ENCODE measurements at regions not wholly inside any gene's neighbourhood (a gene's known extent, or its start where the extent isn't known, plus 50 kb on each side); places are given as distances from the start of the nearest gene placed in this dataset.
A peak's percentile ranks its signal among the peaks of the same experiment; 100 is the strongest.

GRCh38 chr14:86714153-86714552 lies 1184.2 kb downstream of the FLRT2 start:
- peaks cover 11% of the 10 kb centered on the region for H3K4me1 Mint-ChIP-seq
- no peaks in the 10 kb centered on the region for H3K27me3 Mint-ChIP-seq (ENCODE audit: insufficient read depth, low read depth)
- H3K4me2 ChIP-seq = no peak overlapping the region
- H3K36me3 Mint-ChIP-seq = no peaks in the 10 kb centered on the region
- peaks cover 3% of the 10 kb centered on the region for H3K4me1 ChIP-seq
- H3K27ac Mint-ChIP-seq = no peak overlapping the region
- no peak overlapping the region for H3K27ac ChIP-seq
- no peak for TF ChIP-seq EZH2 (IDR thresholded peaks at IDR 0.05)
- no peak for TF ChIP-seq CTCF (IDR thresholded peaks at IDR 0.05)
- TF ChIP-seq EZH2phosphoT487 (IDR thresholded peaks at IDR 0.05) = no peak
- H2AFZ ChIP-seq (replicated peaks) = no peak overlapping the region
- DNase-seq (ENCODE audit: low spot score) = no peak
- no peaks in the 10 kb centered on the region for H3K79me2 ChIP-seq (ENCODE audit: low read depth)
- H3K36me3 ChIP-seq = no peaks in the 10 kb centered on the region
- H3K4me3 Mint-ChIP-seq = no peak overlapping the region
- H3K27me3 ChIP-seq = no peaks in the 10 kb centered on the region
- no peaks in the 10 kb centered on the region for H3K9me3 Mint-ChIP-seq
- no peaks in the 10 kb centered on the region for H4K20me1 ChIP-seq (ENCODE audit: low read depth)
- no peaks in the 10 kb centered on the region for H3K9me3 ChIP-seq (ENCODE audit: low read depth)
- H3K9ac ChIP-seq = no peak overlapping the region
- H3K4me3 ChIP-seq = no peak overlapping the region
- H3F3A ChIP-seq (ENCODE audit: low read depth) = no peaks in the 10 kb centered on the region

GRCh38 chr14:86712727-86713126 lies 1182.8 kb downstream of the FLRT2 start:
- Mint-ChIP-seq H3K4me3 (no peak overlapping the region), H3K9me3 (no peaks in the 10 kb centered on the region), H3K36me3 (no peaks in the 10 kb centered on the region), H3K4me1 (peaks cover 11% of the 10 kb centered on the region), H3K27ac (no peak overlapping the region), H3K27me3 (ENCODE audit: insufficient read depth, low read depth) (no peaks in the 10 kb centered on the region)
- no peaks in the 10 kb centered on the region for H3K9me3 ChIP-seq (ENCODE audit: low read depth)
- TF ChIP-seq CTCF (IDR thresholded peaks at IDR 0.05) (no peak), EZH2 (IDR thresholded peaks at IDR 0.05) (no peak), EZH2phosphoT487 (IDR thresholded peaks at IDR 0.05) (no peak)
- H3K9ac ChIP-seq = no peak overlapping the region
- no peaks in the 10 kb centered on the region for H3K79me2 ChIP-seq (ENCODE audit: low read depth)
- no peaks in the 10 kb centered on the region for H3K27me3 ChIP-seq
- peak overlapping the region; percentile 19 for H2AFZ ChIP-seq (replicated peaks)
- no peaks in the 10 kb centered on the region for H4K20me1 ChIP-seq (ENCODE audit: low read depth)
- peaks cover 3% of the 10 kb centered on the region for H3K4me1 ChIP-seq
- no peak overlapping the region for H3K27ac ChIP-seq
- DNase-seq (ENCODE audit: low spot score) = peak; percentile 32
- H3F3A ChIP-seq (ENCODE audit: low read depth) = no peaks in the 10 kb centered on the region
- no peak overlapping the region for H3K4me2 ChIP-seq
- no peak overlapping the region for H3K4me3 ChIP-seq
- H3K36me3 ChIP-seq = no peaks in the 10 kb centered on the region

GRCh38 chr14:86712176-86712575 lies 1182.2 kb downstream of the FLRT2 start:
- H3K79me2 ChIP-seq (ENCODE audit: low read depth) = no peaks in the 10 kb centered on the region
- no peaks in the 10 kb centered on the region for H3K36me3 Mint-ChIP-seq

More at GRCh38 chr14:86712176-86712575, 1182.2 kb downstream of the FLRT2 start:
- Mint-ChIP-seq H3K27me3 (ENCODE audit: insufficient read depth, low read depth) (no peaks in the 10 kb centered on the region), H3K4me1 (peaks cover 11% of the 10 kb centered on the region), H3K27ac (no peak overlapping the region), H3K9me3 (no peaks in the 10 kb centered on the region), H3K4me3 (no peak overlapping the region)
- Histone ChIP-seq H3K36me3 (no peaks in the 10 kb centered on the region), H3K4me2 (no peak overlapping the region), H3K27ac (no peak overlapping the region), H3K4me1 (peaks cover 3% of the 10 kb centered on the region), H3F3A (ENCODE audit: low read depth) (no peaks in the 10 kb centered on the region), H3K4me3 (no peak overlapping the region), H2AFZ (replicated peaks) (no peak overlapping the region), H3K9me3 (ENCODE audit: low read depth) (no peaks in the 10 kb centered on the region), H3K27me3 (no peaks in the 10 kb centered on the region), H3K9ac (no peak overlapping the region), H4K20me1 (ENCODE audit: low read depth) (no peaks in the 10 kb centered on the region)
- TF ChIP-seq EZH2phosphoT487 (IDR thresholded peaks at IDR 0.05) (no peak), CTCF (IDR thresholded peaks at IDR 0.05) (no peak), EZH2 (IDR thresholded peaks at IDR 0.05) (no peak)
- no peak for DNase-seq (ENCODE audit: low spot score)

Data from neural progenitor cell (in vitro differentiated cells).